Fibroblast of upper back skin (primary cell): ENCODE measurements at regions not wholly inside any gene's neighbourhood (a gene's known extent, or its start where the extent isn't known, plus 50 kb on each side); places are given as distances from the start of the nearest gene placed in this dataset.
A peak's percentile ranks its signal among the peaks of the same experiment; 100 is the strongest.

ENCODE experiments used
- DNase-seq: peaks from one replicate; pipeline ENCODE4 v3.0.0-alpha.2; 2013

- DNase-seq: no peak
Measured at GRCh38 chr2:221142341-221142740, 429.8 kb downstream of the EPHA4 start.

DNA sequence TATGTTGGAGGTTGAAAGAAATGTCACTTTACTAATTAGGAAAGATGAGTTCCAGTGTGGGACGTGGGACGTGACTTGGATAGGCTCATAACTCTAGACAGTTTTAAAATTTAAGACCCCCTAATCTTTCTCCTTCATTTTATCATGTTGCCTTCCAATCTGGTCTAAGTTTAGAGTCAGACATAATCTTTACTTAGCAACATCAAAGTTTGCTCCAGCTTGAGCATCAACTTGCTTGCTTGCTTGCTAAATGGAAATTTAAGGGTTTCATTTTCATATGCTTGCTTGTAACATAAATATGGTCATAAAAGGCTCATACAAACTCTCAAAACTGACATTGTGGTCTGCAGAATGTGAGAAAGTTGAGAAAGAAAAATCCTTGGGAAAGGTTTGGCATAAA is 428.9 kb downstream of the EPHA4 start:
- no peak for DNase-seq

DNA sequence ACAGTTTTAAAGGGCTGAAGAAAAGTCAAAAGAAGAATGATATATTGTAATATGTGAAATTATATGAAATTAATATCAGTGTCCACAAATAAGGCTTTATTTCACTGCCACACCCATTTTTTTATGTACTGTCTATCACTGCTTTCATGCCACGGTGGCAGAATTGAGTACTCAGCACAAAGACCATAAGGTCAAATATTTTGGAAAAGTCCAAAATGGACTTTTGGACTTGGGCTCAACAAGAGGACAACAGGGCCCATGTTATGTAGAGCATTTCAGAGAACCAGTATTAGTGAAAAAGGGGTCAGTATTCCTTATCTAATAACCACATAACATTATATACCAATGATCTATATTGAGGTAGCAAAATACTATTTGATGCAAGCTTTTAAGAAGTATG is 427.2 kb downstream of the EPHA4 start:
- DNase-seq: no peak

DNA sequence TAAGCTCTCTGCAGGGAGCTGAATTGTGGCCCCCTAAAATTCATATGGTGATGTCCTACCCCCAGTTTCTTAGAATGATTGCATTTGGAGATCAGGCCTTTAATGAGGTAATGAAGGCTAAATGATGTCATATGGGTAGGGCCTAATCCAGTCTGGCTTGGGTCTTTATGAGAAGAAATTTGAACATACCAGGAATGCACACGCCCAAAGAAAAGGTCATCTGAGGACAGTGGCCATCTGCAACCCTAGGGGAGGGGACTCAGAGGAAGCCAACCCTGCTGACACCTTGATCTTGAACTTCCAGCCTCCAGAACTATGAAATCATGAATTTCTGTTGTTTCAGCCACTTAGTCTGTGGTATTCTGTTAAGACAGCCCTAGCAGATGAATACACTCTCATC is 426.7 kb downstream of the EPHA4 start:
- DNase-seq: no peak

GRCh38 chr2:221153226-221153625 is 418.9 kb downstream of the EPHA4 start:
- DNase-seq: no peak

GRCh38 chr2:221154176-221154575 is 417.9 kb downstream of the EPHA4 start:
- DNase-seq: no peak

- DNase-seq: no peak
Measured at GRCh38 chr2:221156062-221156734, 415.9 kb downstream of the EPHA4 start.

GRCh38 chr2:221161186-221161585 is 410.9 kb downstream of the EPHA4 start:
- no peak for DNase-seq

- DNase-seq: peak; percentile 49
Measured at GRCh38 chr2:221166292-221166691, 405.8 kb downstream of the EPHA4 start.

GRCh38 chr2:221167561-221167960 is 404.5 kb downstream of the EPHA4 start:
- DNase-seq: no peak

GRCh38 chr2:221169724-221170123 is 402.4 kb downstream of the EPHA4 start:
- no peak for DNase-seq

- DNase-seq: no peak
Measured at GRCh38 chr2:221170548-221170947, 401.6 kb downstream of the EPHA4 start.

GRCh38 chr2:221176667-221177066 is 395.4 kb downstream of the EPHA4 start:
- no peak for DNase-seq

GRCh38 chr2:221178139-221178538 is 394.0 kb downstream of the EPHA4 start:
- no peak for DNase-seq

- DNase-seq: no peak
Measured at GRCh38 chr2:221186873-221187272, 385.2 kb downstream of the EPHA4 start.

DNA sequence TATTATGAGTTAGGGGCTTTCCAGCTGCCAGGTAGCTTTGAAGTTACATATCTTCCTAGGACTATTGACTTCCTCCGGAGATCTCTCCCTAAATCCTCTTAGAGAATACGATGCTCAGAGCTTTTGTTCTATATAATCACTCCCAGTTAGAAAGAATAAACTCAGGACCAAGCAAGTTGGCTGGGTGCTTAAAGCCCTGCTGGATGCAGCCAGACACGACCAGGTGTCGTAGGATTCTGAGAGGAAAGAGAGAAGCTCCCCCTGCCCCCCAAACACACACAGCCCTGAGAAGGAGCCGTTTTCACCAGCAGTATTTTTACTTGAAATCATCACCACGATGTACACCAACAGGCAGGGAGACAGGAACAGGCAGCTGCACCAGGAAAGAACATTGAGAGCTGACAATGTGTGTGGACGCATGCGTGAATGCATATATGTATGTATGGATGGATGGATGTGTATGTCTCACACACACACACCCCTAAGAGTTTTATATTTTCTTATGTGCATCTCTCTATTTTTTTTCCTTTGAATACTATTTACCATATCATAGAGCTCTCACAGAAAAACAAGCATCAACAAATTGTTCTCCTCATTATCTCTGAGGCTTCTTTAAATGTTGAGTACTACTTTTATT is 382.6 kb downstream of the EPHA4 start:
- no peak for DNase-seq

GRCh38 chr2:221195829-221196228 is 376.3 kb downstream of the EPHA4 start:
- DNase-seq: no peak

DNA sequence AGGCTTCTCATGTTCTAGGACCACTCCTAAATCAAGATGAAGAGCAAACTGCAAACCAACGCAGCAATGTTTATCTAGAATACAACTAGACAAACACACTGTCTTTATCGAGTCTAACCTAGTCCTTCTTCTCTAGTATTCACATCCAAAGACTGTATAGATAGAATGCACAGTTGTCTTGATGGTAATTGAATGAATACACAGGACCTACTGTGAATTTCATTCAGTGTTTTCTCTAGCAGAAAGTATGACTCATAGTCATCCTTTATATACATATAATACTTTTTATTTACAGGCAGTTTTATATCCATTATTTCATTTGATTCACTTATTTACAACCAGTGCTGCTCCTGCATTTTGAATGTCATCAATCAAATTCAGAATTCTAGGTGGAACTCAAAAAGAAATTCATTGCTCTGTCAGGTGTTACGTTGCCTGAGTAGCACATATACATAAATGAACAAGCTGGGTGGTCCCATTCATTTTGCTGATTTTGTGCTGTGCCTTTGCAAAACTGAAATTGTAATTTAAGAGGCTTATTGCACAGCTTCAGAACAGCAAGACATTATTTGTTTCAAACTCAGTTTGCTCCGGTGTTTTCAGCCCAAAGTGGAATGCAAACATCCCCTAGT is 374.8 kb downstream of the EPHA4 start:
- no peak for DNase-seq

- DNase-seq: no peak
Measured at GRCh38 chr2:221198309-221198708, 373.8 kb downstream of the EPHA4 start.

DNA sequence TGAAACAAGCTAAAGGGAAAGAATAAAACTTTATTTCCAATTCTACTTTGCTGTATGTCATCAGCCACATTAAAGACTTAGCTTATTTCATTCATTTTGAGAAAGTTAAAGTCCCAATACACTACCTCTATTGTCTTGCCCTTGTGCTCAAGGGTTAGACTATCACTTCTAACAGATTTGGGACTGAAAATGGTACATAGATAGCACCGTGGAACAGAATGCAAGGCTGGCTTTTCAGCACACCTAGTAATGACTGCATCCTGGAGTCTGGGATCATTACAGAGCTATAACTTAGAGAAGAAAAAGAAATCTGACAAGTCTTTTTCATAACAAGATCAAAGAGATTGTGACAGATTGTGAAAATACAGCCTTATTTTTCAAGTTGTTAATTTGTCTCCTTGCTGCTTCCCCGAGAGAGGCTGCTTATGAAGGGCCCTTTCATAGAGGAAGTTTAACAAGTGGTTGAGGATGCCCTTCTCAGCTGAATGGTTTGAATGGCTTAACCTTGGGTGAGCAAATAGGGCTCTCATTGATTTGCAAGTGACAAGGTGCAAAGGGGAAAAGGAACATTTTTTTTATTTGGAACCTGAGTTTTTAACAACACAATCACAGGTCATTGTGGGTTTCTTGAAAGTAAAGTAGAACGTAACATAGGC is 371.8 kb downstream of the EPHA4 start:
- no peak for DNase-seq

DNA sequence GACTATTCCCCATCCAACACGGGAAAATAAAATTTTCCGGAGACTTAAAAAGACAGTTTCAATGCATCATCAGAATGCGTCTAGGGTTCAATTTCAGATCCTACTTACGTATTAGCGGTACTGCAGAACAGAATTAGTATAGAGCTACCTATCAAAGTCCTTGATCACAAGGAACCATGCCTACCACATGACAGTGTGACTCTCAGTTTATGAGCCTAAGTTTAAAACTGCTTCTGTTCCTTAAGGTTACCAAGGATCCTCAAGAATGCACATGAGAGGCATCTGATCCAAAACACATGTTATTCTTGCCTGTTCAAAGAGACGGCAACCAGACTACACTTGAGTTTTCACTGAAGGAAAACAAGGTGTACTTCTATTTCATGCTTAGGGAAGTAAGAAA is 369.7 kb downstream of the EPHA4 start:
- no peak for DNase-seq

GRCh38 chr2:221203125-221203524 is 369.0 kb downstream of the EPHA4 start:
- no peak for DNase-seq

DNA sequence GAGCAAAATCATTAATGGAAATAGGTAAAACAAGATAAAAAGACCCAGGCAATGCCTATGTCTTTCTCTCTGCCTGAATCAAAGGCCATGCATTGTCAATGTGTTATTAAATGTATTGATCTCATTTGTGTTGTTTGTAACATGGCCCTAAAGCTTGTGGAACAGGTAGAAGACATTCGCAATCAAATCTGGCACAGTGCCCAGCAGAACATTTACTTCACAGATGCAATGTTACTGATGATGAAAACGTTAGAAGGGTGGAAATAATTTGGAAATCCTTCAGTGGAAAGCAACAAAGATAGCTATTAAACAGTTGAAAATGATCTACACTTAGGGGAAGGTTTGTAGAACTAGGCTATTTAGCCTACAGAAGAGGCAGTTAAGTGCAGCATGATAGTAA is 368.2 kb downstream of the EPHA4 start:
- no peak for DNase-seq

GRCh38 chr2:221204699-221205098 is 367.4 kb downstream of the EPHA4 start:
- DNase-seq: no peak
